B cell (primary cell): ENCODE measurements at regions not wholly inside any gene's neighbourhood (a gene's known extent, or its start where the extent isn't known, plus 50 kb on each side); places are given as distances from the start of the nearest gene placed in this dataset.

Experiments
- EZH2 ChIP-seq: IDR thresholded peaks from 2 replicates; pipeline ENCODE4 v1.6.1; 2012; ENCODE audit warnings: borderline replicate concordance, low read depth, mild to moderate bottlenecking, moderate library complexity, low read length; ENCODE audit not compliant: insufficient read depth, poor library complexity, severe bottlenecking
- TF ChIP-seq, protein P1 (sequence below): fragments of 200-600 bp; IDR thresholded peaks from one replicate; pipeline ENCODE4 v1.8.0; 2022; ENCODE audit warnings: antibody characterized with exemption, mild to moderate bottlenecking

DNA sequence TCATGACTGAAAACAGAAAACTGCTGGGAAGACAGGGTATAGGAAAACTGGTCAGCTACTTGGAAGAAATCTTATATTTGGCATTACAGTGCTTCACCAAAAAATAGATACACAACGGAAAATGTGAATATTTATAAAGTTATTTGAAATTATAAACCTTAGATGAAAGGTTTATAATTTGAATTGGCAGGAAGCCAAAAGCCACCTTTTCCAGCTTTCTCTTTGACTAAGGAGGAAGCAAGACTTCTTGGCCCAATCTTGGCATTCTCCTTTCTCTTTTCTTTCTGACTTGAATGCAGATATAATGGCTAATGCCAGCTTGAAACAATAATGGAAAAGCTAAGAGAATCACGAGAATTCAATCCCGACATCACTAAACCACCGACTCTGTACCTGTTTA is 196.5 kb upstream of the PIK3C3 start:
- no peak for TF ChIP-seq EZH2
- TF ChIP-seq, protein P1, sequence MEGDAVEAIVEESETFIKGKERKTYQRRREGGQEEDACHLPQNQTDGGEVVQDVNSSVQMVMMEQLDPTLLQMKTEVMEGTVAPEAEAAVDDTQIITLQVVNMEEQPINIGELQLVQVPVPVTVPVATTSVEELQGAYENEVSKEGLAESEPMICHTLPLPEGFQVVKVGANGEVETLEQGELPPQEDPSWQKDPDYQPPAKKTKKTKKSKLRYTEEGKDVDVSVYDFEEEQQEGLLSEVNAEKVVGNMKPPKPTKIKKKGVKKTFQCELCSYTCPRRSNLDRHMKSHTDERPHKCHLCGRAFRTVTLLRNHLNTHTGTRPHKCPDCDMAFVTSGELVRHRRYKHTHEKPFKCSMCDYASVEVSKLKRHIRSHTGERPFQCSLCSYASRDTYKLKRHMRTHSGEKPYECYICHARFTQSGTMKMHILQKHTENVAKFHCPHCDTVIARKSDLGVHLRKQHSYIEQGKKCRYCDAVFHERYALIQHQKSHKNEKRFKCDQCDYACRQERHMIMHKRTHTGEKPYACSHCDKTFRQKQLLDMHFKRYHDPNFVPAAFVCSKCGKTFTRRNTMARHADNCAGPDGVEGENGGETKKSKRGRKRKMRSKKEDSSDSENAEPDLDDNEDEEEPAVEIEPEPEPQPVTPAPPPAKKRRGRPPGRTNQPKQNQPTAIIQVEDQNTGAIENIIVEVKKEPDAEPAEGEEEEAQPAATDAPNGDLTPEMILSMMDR = no peak
